COLO829 (cell line): ENCODE measurements at regions not wholly inside any gene's neighbourhood (a gene's known extent, or its start where the extent isn't known, plus 50 kb on each side); places are given as distances from the start of the nearest gene placed in this dataset.
A peak's percentile ranks its signal among the peaks of the same experiment; 100 is the strongest.
"Not testable (repeated sequence)": the region's sequence is repeated elsewhere in the genome, so short reads cannot be mapped to it uniquely, and the experiment has no call there.

Experiments
- DNase-seq: peaks from one replicate; pipeline ENCODE4 v3.0.0; 2012; ENCODE audit warnings: low spot score

- DNase-seq = no peak
Measured at GRCh38 chr11:25319127-25319526, 822.3 kb downstream of the LUZP2 start.

GRCh38 chr11:25327656-25328055, 830.8 kb downstream of the LUZP2 start:
- no peak for DNase-seq

- no peak for DNase-seq
Measured at GRCh38 chr11:25339281-25339680, 842.4 kb downstream of the LUZP2 start.

GRCh38 chr11:25349537-25349936, 852.7 kb downstream of the LUZP2 start:
- DNase-seq = no peak

GRCh38 chr11:25350899-25351803, 854.3 kb downstream of the LUZP2 start:
- DNase-seq = no peak

- DNase-seq = no peak
Measured at GRCh38 chr11:25357133-25357532, 860.3 kb downstream of the LUZP2 start.

- DNase-seq = no peak
Measured at GRCh38 chr11:25377466-25377865, 880.6 kb downstream of the LUZP2 start.

- no peak for DNase-seq
Measured at GRCh38 chr11:25396847-25397246, 900.0 kb downstream of the LUZP2 start.

- DNase-seq = no peak
Measured at GRCh38 chr11:25408146-25408545, 911.3 kb downstream of the LUZP2 start.

- DNase-seq = no peak
Measured at GRCh38 chr11:25415793-25416192, 916.1 kb upstream of the ANO3 start.

GRCh38 chr11:25423436-25424199, 908.3 kb upstream of the ANO3 start:
- DNase-seq = no peak

- DNase-seq = no peak
Measured at GRCh38 chr11:25432376-25432775, 899.6 kb upstream of the ANO3 start.

GRCh38 chr11:25435197-25435596, 896.7 kb upstream of the ANO3 start:
- no peak for DNase-seq

GRCh38 chr11:25436326-25436725, 895.6 kb upstream of the ANO3 start:
- DNase-seq = no peak

GRCh38 chr11:25441421-25441820, 890.5 kb upstream of the ANO3 start:
- DNase-seq = no peak

- DNase-seq = no peak
Measured at GRCh38 chr11:25449091-25449490, 882.8 kb upstream of the ANO3 start.

- DNase-seq = no peak
Measured at GRCh38 chr11:25453471-25453870, 878.5 kb upstream of the ANO3 start.

- no peak for DNase-seq
Measured at GRCh38 chr11:25456211-25456610, 875.7 kb upstream of the ANO3 start.

GRCh38 chr11:25483915-25484635, 847.9 kb upstream of the ANO3 start:
- no peak for DNase-seq

GRCh38 chr11:25485315-25485714, 846.6 kb upstream of the ANO3 start:
- peak; percentile 9 for DNase-seq

GRCh38 chr11:25486338-25486737, 845.6 kb upstream of the ANO3 start:
- DNase-seq = not testable (repeated sequence)

GRCh38 chr11:25488176-25488575, 843.8 kb upstream of the ANO3 start:
- not testable (repeated sequence) for DNase-seq

- not testable (repeated sequence) for DNase-seq
Measured at GRCh38 chr11:25501426-25501825, 830.5 kb upstream of the ANO3 start.
